ENCODE measurements at regions not wholly inside any gene's neighbourhood (a gene's known extent, or its start where the extent isn't known, plus 50 kb on each side); places are given as distances from the start of the nearest gene placed in this dataset.

DNA sequence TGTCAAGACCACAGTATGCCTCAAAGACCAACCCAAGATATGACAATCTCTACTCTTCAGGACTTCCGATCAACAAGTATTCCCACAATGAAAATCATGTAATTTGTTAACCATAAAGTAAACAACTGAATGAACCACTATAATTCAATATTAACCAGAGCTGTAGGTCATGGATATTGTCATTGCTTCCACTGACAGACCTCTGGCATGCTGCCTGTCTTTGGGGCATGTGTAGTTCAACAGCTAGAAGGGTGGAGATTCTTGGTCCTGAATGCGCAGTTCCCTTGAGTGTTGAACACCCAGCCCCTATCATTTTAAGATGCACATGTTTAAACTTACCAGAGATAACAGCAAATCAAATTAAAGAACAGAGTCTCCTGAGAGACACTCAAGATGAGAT, 283.0 kb downstream of the CEMIP2 start:
- no peak overlapping the region for H3K27ac ChIP-seq
- no peaks in the 10 kb centered on the region for H3K27me3 ChIP-seq (replicated peaks; ENCODE audit: insufficient read depth)
- DNase-seq (ENCODE audit: low spot score), result no peak
- TF ChIP-seq POLR2A (IDR thresholded peaks at IDR 0.05) (no peak), POLR2AphosphoS5 (IDR thresholded peaks at IDR 0.05) (no peak)
- TF ChIP-seq, protein P1, sequence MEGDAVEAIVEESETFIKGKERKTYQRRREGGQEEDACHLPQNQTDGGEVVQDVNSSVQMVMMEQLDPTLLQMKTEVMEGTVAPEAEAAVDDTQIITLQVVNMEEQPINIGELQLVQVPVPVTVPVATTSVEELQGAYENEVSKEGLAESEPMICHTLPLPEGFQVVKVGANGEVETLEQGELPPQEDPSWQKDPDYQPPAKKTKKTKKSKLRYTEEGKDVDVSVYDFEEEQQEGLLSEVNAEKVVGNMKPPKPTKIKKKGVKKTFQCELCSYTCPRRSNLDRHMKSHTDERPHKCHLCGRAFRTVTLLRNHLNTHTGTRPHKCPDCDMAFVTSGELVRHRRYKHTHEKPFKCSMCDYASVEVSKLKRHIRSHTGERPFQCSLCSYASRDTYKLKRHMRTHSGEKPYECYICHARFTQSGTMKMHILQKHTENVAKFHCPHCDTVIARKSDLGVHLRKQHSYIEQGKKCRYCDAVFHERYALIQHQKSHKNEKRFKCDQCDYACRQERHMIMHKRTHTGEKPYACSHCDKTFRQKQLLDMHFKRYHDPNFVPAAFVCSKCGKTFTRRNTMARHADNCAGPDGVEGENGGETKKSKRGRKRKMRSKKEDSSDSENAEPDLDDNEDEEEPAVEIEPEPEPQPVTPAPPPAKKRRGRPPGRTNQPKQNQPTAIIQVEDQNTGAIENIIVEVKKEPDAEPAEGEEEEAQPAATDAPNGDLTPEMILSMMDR (IDR thresholded peaks at IDR 0.05), result no peak
- H3K9me3 ChIP-seq, result no peaks in the 10 kb centered on the region
- H3K4me1 ChIP-seq (replicated peaks), result no peaks in the 10 kb centered on the region
- no peak overlapping the region for H3K4me3 ChIP-seq
- WGBS, result 91% methylated on average over 2 of the region's 2 CpGs
- intact Hi-C loops (cut with DNase I), result no loop called here
- H3K36me3 ChIP-seq, result no peaks in the 10 kb centered on the region

DNA sequence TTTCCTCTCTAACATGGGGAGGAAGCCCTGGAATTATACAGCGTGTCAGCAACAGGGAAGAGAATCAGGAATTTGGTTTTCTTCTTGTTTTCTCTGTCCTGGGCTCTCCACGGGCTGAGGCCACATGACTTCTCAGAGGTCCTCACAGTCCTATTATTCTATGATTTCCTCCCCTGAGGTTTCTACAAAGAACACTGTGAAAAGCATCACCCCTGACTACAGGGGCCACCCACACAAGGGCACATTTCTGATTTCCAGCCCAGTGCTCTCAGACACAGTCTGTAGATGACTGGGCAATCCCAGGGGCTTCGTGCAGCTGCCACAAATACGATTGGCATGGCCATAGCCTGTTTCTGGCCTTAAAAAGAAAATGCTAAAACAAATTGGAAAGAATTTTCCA, 284.9 kb downstream of the CEMIP2 start:
- Histone ChIP-seq H3K4me1 (replicated peaks) (no peaks in the 10 kb centered on the region), H3K36me3 (no peaks in the 10 kb centered on the region), H3K27ac (no peak overlapping the region), H3K27me3 (replicated peaks; ENCODE audit: insufficient read depth) (no peaks in the 10 kb centered on the region), H3K9me3 (no peaks in the 10 kb centered on the region), H3K4me3 (no peak overlapping the region)
- no peak for DNase-seq (ENCODE audit: low spot score)
- TF ChIP-seq POLR2AphosphoS5 (IDR thresholded peaks at IDR 0.05) (no peak), POLR2A (IDR thresholded peaks at IDR 0.05) (no peak)
- TF ChIP-seq, protein P1 (IDR thresholded peaks at IDR 0.05), result no peak
- WGBS, result 80% methylated on average over 4 of the region's 4 CpGs
- intact Hi-C loops (cut with DNase I), result no loop called here

DNA sequence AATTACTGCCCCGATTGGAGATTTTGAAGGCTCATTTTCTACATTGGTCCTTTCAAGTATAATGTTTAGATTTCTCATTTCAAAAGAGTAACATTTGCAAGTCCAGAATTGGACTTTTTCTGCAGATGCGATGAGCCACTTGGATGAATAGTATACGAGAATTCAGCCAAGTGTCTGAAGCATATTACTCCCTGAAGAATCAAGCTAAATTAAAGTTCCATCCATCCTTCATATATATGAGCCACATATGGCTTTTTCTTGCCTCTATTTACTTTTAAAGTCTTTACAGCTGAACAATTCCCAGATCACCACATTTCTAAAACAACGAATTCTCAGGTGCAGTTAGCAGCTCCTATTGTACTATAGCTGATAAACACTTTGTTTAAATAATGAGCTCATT, 288.7 kb downstream of the CEMIP2 start:
- no peaks in the 10 kb centered on the region for H3K9me3 ChIP-seq

DNA sequence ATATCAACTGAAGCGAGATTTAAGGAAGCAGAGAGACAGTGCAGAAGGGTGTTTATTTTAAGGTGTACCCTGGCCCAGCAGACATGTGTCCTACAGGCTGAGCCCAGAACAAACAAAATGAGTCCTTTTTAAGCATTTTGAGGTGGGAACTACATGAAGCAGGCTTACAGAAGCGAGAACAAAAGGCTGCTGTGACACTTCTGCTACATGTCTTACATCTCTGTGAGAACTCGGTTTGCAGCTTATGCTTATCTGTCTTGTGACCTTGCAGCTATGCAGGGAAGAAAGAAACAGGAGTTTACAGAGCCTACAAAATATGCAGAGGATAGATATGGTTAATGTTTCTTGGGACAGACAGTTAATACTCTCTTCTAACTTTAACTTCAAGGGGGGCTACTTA, 295.9 kb downstream of the CEMIP2 start:
- Histone ChIP-seq H3K4me3 (no peak overlapping the region), H3K36me3 (no peaks in the 10 kb centered on the region), H3K9me3 (no peaks in the 10 kb centered on the region), H3K27ac (no peak overlapping the region), H3K4me1 (replicated peaks) (no peaks in the 10 kb centered on the region), H3K27me3 (replicated peaks; ENCODE audit: insufficient read depth) (no peaks in the 10 kb centered on the region)
- intact Hi-C loops (cut with DNase I), result no loop called here
- no peak for TF ChIP-seq POLR2A (IDR thresholded peaks at IDR 0.05)
- TF ChIP-seq, protein P1 (IDR thresholded peaks at IDR 0.05), result no peak
- TF ChIP-seq POLR2AphosphoS5 (IDR thresholded peaks at IDR 0.05), result no peak
- no peak for DNase-seq (ENCODE audit: low spot score)
- WGBS, result 62% methylated on average over 3 of the region's 3 CpGs

More for the DNA sequence above, 288.7 kb downstream of the CEMIP2 start:
- no peak overlapping the region for H3K4me3 ChIP-seq
- H3K4me1 ChIP-seq (replicated peaks), result no peaks in the 10 kb centered on the region
- H3K27me3 ChIP-seq (replicated peaks; ENCODE audit: insufficient read depth), result no peaks in the 10 kb centered on the region
- H3K36me3 ChIP-seq, result no peaks in the 10 kb centered on the region
- no peak for TF ChIP-seq POLR2AphosphoS5 (IDR thresholded peaks at IDR 0.05)
- no peak for TF ChIP-seq POLR2A (IDR thresholded peaks at IDR 0.05)
- TF ChIP-seq, protein P1 (IDR thresholded peaks at IDR 0.05), result no peak
- DNase-seq (ENCODE audit: low spot score), result no peak
- WGBS, result 88% methylated on average over 4 of the region's 4 CpGs
- no peak overlapping the region for H3K27ac ChIP-seq
- intact Hi-C loops (cut with DNase I), result no loop called here

DNA sequence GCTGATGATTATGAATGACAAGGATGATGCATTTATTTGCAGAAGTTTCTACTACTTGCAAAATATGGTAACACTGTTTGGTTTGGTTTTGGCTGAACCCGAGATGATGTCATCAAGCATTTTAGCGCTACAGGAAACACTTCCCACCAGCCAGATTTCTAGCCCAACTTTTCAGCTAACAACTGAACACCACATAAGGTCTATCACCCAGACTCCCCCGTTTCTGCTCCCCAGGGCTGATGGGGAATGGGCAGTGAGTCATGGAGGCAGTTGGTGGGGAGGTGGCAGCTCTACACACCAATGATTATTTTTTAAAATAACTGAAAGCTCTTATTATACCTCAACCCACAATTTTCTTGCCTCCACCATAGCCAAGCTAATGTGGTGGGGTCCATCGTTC, 302.9 kb downstream of the CEMIP2 start:
- no peak overlapping the region for H3K4me3 ChIP-seq
- H3K27me3 ChIP-seq (replicated peaks; ENCODE audit: insufficient read depth), result no peaks in the 10 kb centered on the region
- intact Hi-C loops (cut with DNase I), result no loop called here
- H3K9me3 ChIP-seq, result no peaks in the 10 kb centered on the region
- no peaks in the 10 kb centered on the region for H3K4me1 ChIP-seq (replicated peaks)
- no peaks in the 10 kb centered on the region for H3K36me3 ChIP-seq
- no peak for DNase-seq (ENCODE audit: low spot score)
- WGBS, result 77% methylated on average over 4 of the region's 4 CpGs
- no peak overlapping the region for H3K27ac ChIP-seq
- TF ChIP-seq, protein P1 (IDR thresholded peaks at IDR 0.05), result no peak
- TF ChIP-seq POLR2AphosphoS5 (IDR thresholded peaks at IDR 0.05), result no peak
- no peak for TF ChIP-seq POLR2A (IDR thresholded peaks at IDR 0.05)
